ENCODE measurements at regions not wholly inside any gene's neighbourhood (a gene's known extent, or its start where the extent isn't known, plus 50 kb on each side); places are given as distances from the start of the nearest gene placed in this dataset.

GRCh38 chr2:204225671-204226073, 289.1 kb downstream of the ICOS start:
- H3K4me1 Mint-ChIP-seq: no peaks in the 10 kb centered on the region
- H3K36me3 ChIP-seq (ENCODE audit: control insufficient read depth in 2 of 3, insufficient read depth in 3 of 3, low read length in 3 of 3): no peaks in the 10 kb centered on the region
- no peak for DNase-seq
- H3K27ac ChIP-seq (ENCODE audit: low read depth, low read length): no peak overlapping the region
- no peak overlapping the region for H3K4me3 Mint-ChIP-seq
- H3K9me3 ChIP-seq (ENCODE audit: control insufficient read depth in 2 of 3, low read length in 3 of 3): no peaks in the 10 kb centered on the region
- ATAC-seq: no peak
- H3K9me3 Mint-ChIP-seq: peaks cover 0 to 2% (median 0%) of the 10 kb centered on the region in 11 donors
- no peaks in the 10 kb centered on the region for H3K27me3 ChIP-seq (ENCODE audit: control insufficient read depth in 2 of 2, insufficient read depth in 2 of 2, low read length in 2 of 2)
- peaks cover 0 to 31% (median 16%) of the 10 kb centered on the region in 5 donors for H3K27me3 Mint-ChIP-seq
- ChIA-PET POLR2A (no interaction called here), CTCF (interaction anchor here (0.9 kb wide), 1 partner anchor 35 kb away, joined by 4 read pairs; no protein-coding TSS in a partner anchor)
- H3K4me1 ChIP-seq (ENCODE audit: control insufficient read depth in 2 of 2, insufficient read depth in 2 of 2, low read length in 2 of 2): no peaks in the 10 kb centered on the region
- no peak overlapping the region for H3K4me3 ChIP-seq (ENCODE audit: low read length)
- intact Hi-C loops (cut with micrococcal nuclease): no loop called here
- no peak overlapping the region for H3K27ac Mint-ChIP-seq
- H3K36me3 Mint-ChIP-seq: no peaks in the 10 kb centered on the region

- H3K27me3 Mint-ChIP-seq: peaks cover 0 to 32% (median 16%) of the 10 kb centered on the region in 5 donors
- CTCF ChIA-PET: interaction anchor here (0.9 kb wide), 1 partner anchor 35 kb away, joined by 4 read pairs; no protein-coding TSS in a partner anchor
Observed at GRCh38 chr2:204226305-204226880, 289.8 kb downstream of the ICOS start.

GRCh38 chr2:204228169-204228886, 291.8 kb downstream of the ICOS start:
- ChIA-PET CTCF (no interaction called here), POLR2A (interaction anchor here (0.7 kb wide), 1 partner anchor 1460 kb away, joined by 5 read pairs; no protein-coding TSS in a partner anchor)
- intact Hi-C loops (cut with micrococcal nuclease): no loop called here
- Mint-ChIP-seq H3K36me3 (no peaks in the 10 kb centered on the region), H3K27me3 (peaks cover 0 to 37% (median 16%) of the 10 kb centered on the region in 5 donors), H3K9me3 (peaks cover 0 to 2% (median 0%) of the 10 kb centered on the region in 11 donors), H3K27ac (no peak overlapping the region), H3K4me3 (no peak overlapping the region), H3K4me1 (no peaks in the 10 kb centered on the region)
- Histone ChIP-seq H3K27ac (ENCODE audit: low read depth, low read length) (no peak overlapping the region), H3K9me3 (ENCODE audit: control insufficient read depth in 2 of 3, low read length in 3 of 3) (no peaks in the 10 kb centered on the region), H3K4me3 (ENCODE audit: low read length) (no peak overlapping the region), H3K27me3 (ENCODE audit: control insufficient read depth in 2 of 2, insufficient read depth in 2 of 2, low read length in 2 of 2) (no peaks in the 10 kb centered on the region), H3K36me3 (ENCODE audit: control insufficient read depth in 2 of 3, insufficient read depth in 3 of 3, low read length in 3 of 3) (no peaks in the 10 kb centered on the region), H3K4me1 (ENCODE audit: control insufficient read depth in 2 of 2, insufficient read depth in 2 of 2, low read length in 2 of 2) (no peaks in the 10 kb centered on the region)
- DNase-seq (no peak), ATAC-seq (no peak)

More at GRCh38 chr2:204226305-204226880, 289.8 kb downstream of the ICOS start:
- intact Hi-C loops (cut with micrococcal nuclease): no loop called here
- Histone ChIP-seq H3K27ac (ENCODE audit: low read depth, low read length) (no peak overlapping the region), H3K4me3 (ENCODE audit: low read length) (no peak overlapping the region), H3K36me3 (ENCODE audit: control insufficient read depth in 2 of 3, insufficient read depth in 3 of 3, low read length in 3 of 3) (no peaks in the 10 kb centered on the region), H3K9me3 (ENCODE audit: control insufficient read depth in 2 of 3, low read length in 3 of 3) (no peaks in the 10 kb centered on the region), H3K27me3 (ENCODE audit: control insufficient read depth in 2 of 2, insufficient read depth in 2 of 2, low read length in 2 of 2) (no peaks in the 10 kb centered on the region), H3K4me1 (ENCODE audit: control insufficient read depth in 2 of 2, insufficient read depth in 2 of 2, low read length in 2 of 2) (no peaks in the 10 kb centered on the region)
- Mint-ChIP-seq H3K9me3 (peaks cover 0 to 2% (median 0%) of the 10 kb centered on the region in 11 donors), H3K27ac (no peak overlapping the region), H3K4me3 (no peak overlapping the region), H3K4me1 (no peaks in the 10 kb centered on the region), H3K36me3 (no peaks in the 10 kb centered on the region)
- POLR2A ChIA-PET: no interaction called here
- ATAC-seq: no peak
- DNase-seq: no peak

GRCh38 chr2:204234248-204234647, 297.7 kb downstream of the ICOS start:
- Histone ChIP-seq H3K4me1 (ENCODE audit: control insufficient read depth in 2 of 2, insufficient read depth in 2 of 2, low read length in 2 of 2) (no peaks in the 10 kb centered on the region), H3K27ac (ENCODE audit: low read depth, low read length) (no peak overlapping the region), H3K9me3 (ENCODE audit: control insufficient read depth in 2 of 3, low read length in 3 of 3) (no peaks in the 10 kb centered on the region), H3K4me3 (ENCODE audit: low read length) (no peak overlapping the region), H3K36me3 (ENCODE audit: control insufficient read depth in 2 of 3, insufficient read depth in 3 of 3, low read length in 3 of 3) (no peaks in the 10 kb centered on the region), H3K27me3 (ENCODE audit: control insufficient read depth in 2 of 2, insufficient read depth in 2 of 2, low read length in 2 of 2) (peaks cover 0 to 3% of the 10 kb centered on the region in 2 donors)
- ChIA-PET POLR2A (no interaction called here), CTCF (interaction anchor here (0.8 kb wide), 1 partner anchor 10 kb away, joined by 4 read pairs; no protein-coding TSS in a partner anchor)
- H3K36me3 Mint-ChIP-seq: no peaks in the 10 kb centered on the region
- intact Hi-C loops (cut with micrococcal nuclease): no loop called here
- DNase-seq (no peak), ATAC-seq (no peak)
- H3K27ac Mint-ChIP-seq: no peak overlapping the region
- peaks cover 0 to 2% (median 0%) of the 10 kb centered on the region in 11 donors for H3K9me3 Mint-ChIP-seq
- H3K4me3 Mint-ChIP-seq: no peak overlapping the region
- no peaks in the 10 kb centered on the region for H3K4me1 Mint-ChIP-seq
- peaks cover 0 to 25% (median 5%) of the 10 kb centered on the region in 5 donors for H3K27me3 Mint-ChIP-seq

GRCh38 chr2:204234879-204235278, 298.3 kb downstream of the ICOS start:
- H3K9me3 ChIP-seq (ENCODE audit: control insufficient read depth in 2 of 3, low read length in 3 of 3): no peaks in the 10 kb centered on the region
- no peak for ATAC-seq
- H3K9me3 Mint-ChIP-seq: peaks cover 0 to 2% (median 0%) of the 10 kb centered on the region in 11 donors
- H3K4me1 Mint-ChIP-seq: no peaks in the 10 kb centered on the region
- H3K4me3 Mint-ChIP-seq: no peak overlapping the region
- H3K27ac Mint-ChIP-seq: no peak overlapping the region
- CTCF ChIA-PET: interaction anchor here (0.8 kb wide), 1 partner anchor 11 kb away, joined by 4 read pairs; no protein-coding TSS in a partner anchor
- POLR2A ChIA-PET: no interaction called here
- H3K27me3 ChIP-seq (ENCODE audit: control insufficient read depth in 2 of 2, insufficient read depth in 2 of 2, low read length in 2 of 2): peaks cover 0 to 3% of the 10 kb centered on the region in 2 donors
- H3K4me3 ChIP-seq (ENCODE audit: low read length): no peak overlapping the region
- DNase-seq: no peak
- no peaks in the 10 kb centered on the region for H3K36me3 ChIP-seq (ENCODE audit: control insufficient read depth in 2 of 3, insufficient read depth in 3 of 3, low read length in 3 of 3)
- H3K27me3 Mint-ChIP-seq: peaks cover 0 to 22% (median 5%) of the 10 kb centered on the region in 5 donors
- H3K36me3 Mint-ChIP-seq: no peaks in the 10 kb centered on the region
- H3K27ac ChIP-seq (ENCODE audit: low read depth, low read length): no peak overlapping the region
- H3K4me1 ChIP-seq (ENCODE audit: control insufficient read depth in 2 of 2, insufficient read depth in 2 of 2, low read length in 2 of 2): no peaks in the 10 kb centered on the region
- intact Hi-C loops (cut with micrococcal nuclease): no loop called here

GRCh38 chr2:204237416-204237815, 300.9 kb downstream of the ICOS start:
- Mint-ChIP-seq H3K27me3 (peaks cover 0 to 20% (median 5%) of the 10 kb centered on the region in 5 donors), H3K36me3 (no peaks in the 10 kb centered on the region), H3K4me3 (no peak overlapping the region), H3K9me3 (peaks cover 0 to 2% (median 0%) of the 10 kb centered on the region in 11 donors), H3K4me1 (peaks cover 0 to 9% (median 4%) of the 10 kb centered on the region in 7 donors), H3K27ac (no peak overlapping the region)
- intact Hi-C loops (cut with micrococcal nuclease): no loop called here
- H3K4me3 ChIP-seq (ENCODE audit: low read length): no peak overlapping the region
- no peaks in the 10 kb centered on the region for H3K36me3 ChIP-seq (ENCODE audit: control insufficient read depth in 2 of 3, insufficient read depth in 3 of 3, low read length in 3 of 3)
- no peak for DNase-seq
- peaks cover 0 to 2% of the 10 kb centered on the region in 2 donors for H3K4me1 ChIP-seq (ENCODE audit: control insufficient read depth in 2 of 2, insufficient read depth in 2 of 2, low read length in 2 of 2)
- no peak for ATAC-seq
- no peak overlapping the region for H3K27ac ChIP-seq (ENCODE audit: low read depth, low read length)
- peaks cover 0 to 3% of the 10 kb centered on the region in 2 donors for H3K27me3 ChIP-seq (ENCODE audit: control insufficient read depth in 2 of 2, insufficient read depth in 2 of 2, low read length in 2 of 2)
- ChIA-PET POLR2A (no interaction called here), CTCF (no interaction called here)
- no peaks in the 10 kb centered on the region for H3K9me3 ChIP-seq (ENCODE audit: control insufficient read depth in 2 of 3, low read length in 3 of 3)
